PC-9 (cell line): ENCODE measurements at regions not wholly inside any gene's neighbourhood (a gene's known extent, or its start where the extent isn't known, plus 50 kb on each side); places are given as distances from the start of the nearest gene placed in this dataset.

Experiments used
- BruUV-seq: library from RNA; stranded (reverse); fragments of 400-500 nt; replicated peaks from 2 replicates; lab custom pipeline; 2021; lab: Mats Ljungman, UMichigan
- CTCF ChIA-PET: fragments of 300-600 bp; sonication (Branson Sonifier 250); formaldehyde crosslinking; loops from one replicate; lab custom pipeline; 2022; ENCODE audit warnings: antibody characterized with exemption; lab: Charles Lee
- POLR2A ChIA-PET: fragments of 300-600 bp; sonication (Branson Sonifier 250); formaldehyde crosslinking; loops from one replicate; lab custom pipeline; 2022; ENCODE audit warnings: antibody characterized with exemption; ENCODE audit not compliant: unreplicated experiment; lab: Charles Lee
- DNase-seq, 2 experiments: peaks; one replicate each; pipeline versions ENCODE4 v3.0.0 to v3.0.0-alpha.2; 2015 to 2022; ENCODE audit warnings: mixed read lengths in 1 of 2
- H2AFZ ChIP-seq: fragments of 200-600 bp; sonication (generic); 2 replicates; pipeline ENCODE4 v1.8.1; 2017; ENCODE audit warnings: antibody characterized with exemption
- H3F3A ChIP-seq: fragments of 200-600 bp; sonication (generic); 2 replicates; pipeline ENCODE4 v1.8.1; 2017; ENCODE audit warnings: antibody characterized with exemption, mild to moderate bottlenecking, low read depth; ENCODE audit not compliant: insufficient read depth
- H3K27ac ChIP-seq: fragments of 200-600 bp; sonication (generic); 2 replicates; pipeline ENCODE4 v1.6.1; 2016; ENCODE audit warnings: mixed run types
- H3K27me3 ChIP-seq: fragments of 200-600 bp; sonication (generic); 2 replicates; pipeline ENCODE4 v1.6.1; 2016; ENCODE audit warnings: low read depth, mixed run types; ENCODE audit not compliant: insufficient read depth
- H3K36me3 ChIP-seq: fragments of 200-600 bp; sonication (generic); 2 replicates; pipeline ENCODE4 v1.6.1; 2016; ENCODE audit warnings: low read depth, mixed run types
- H3K4me1 ChIP-seq: fragments of 200-600 bp; sonication (generic); replicated peaks from 2 replicates; pipeline ENCODE4 v1.6.1; 2016; ENCODE audit warnings: mixed run types; ENCODE audit not compliant: insufficient read depth
- H3K4me2 ChIP-seq: fragments of 200-600 bp; sonication (generic); 2 replicates; pipeline ENCODE4 v1.6.1; 2017; ENCODE audit warnings: mixed run types
- H3K4me3 ChIP-seq: fragments of 200-600 bp; sonication (generic); 2 replicates; pipeline ENCODE4 v1.6.1; 2016; ENCODE audit warnings: mixed run types
- H3K79me2 ChIP-seq: fragments of 200-600 bp; sonication (generic); 2 replicates; pipeline ENCODE4 v1.6.1; 2017; ENCODE audit warnings: low read depth, mixed run types
- H3K9me2 ChIP-seq: fragments of 200-600 bp; sonication (generic); 2 replicates; pipeline ENCODE4 v1.8.1; 2017; ENCODE audit warnings: mild to moderate bottlenecking; ENCODE audit not compliant: insufficient read depth
- H3K9me3 ChIP-seq: fragments of 200-600 bp; sonication (generic); 2 replicates; pipeline ENCODE4 v1.8.1; 2016; ENCODE audit warnings: low read depth; ENCODE audit not compliant: insufficient read depth
- H4K20me1 ChIP-seq: fragments of 200-600 bp; sonication (generic); 2 replicates; pipeline ENCODE4 v1.8.1; 2017; ENCODE audit not compliant: insufficient read depth
- CTCF ChIP-seq: fragments of 200-600 bp; sonication (generic); conservative IDR thresholded peaks from 2 replicates; pipeline ENCODE4 v1.6.1; 2017; ENCODE audit warnings: mixed run types, antibody characterized with exemption, mild to moderate bottlenecking, moderate library complexity
- EZH2 ChIP-seq: fragments of 200-600 bp; sonication (generic); IDR thresholded peaks from 2 replicates; pipeline ENCODE4 v1.8.0; 2017; ENCODE audit warnings: antibody characterized with exemption, low read depth
- intact Hi-C: fragments of 100-400 bp; cut with micrococcal nuclease; formaldehyde crosslinking; loops from one replicate; pipeline ENCODE4 v1.10.0; 2022; ENCODE audit not compliant: unreplicated experiment

GRCh38 chr14:88128816-88129215, 123.9 kb downstream of the GPR65 start:
- Histone ChIP-seq H3K4me3 (no peak overlapping the region), H3K79me2 (no peaks in the 10 kb centered on the region), H3F3A (no peaks in the 10 kb centered on the region), H4K20me1 (no peaks in the 10 kb centered on the region), H3K9me3 (no peaks in the 10 kb centered on the region), H3K36me3 (no peaks in the 10 kb centered on the region), H3K9me2 (no peaks in the 10 kb centered on the region), H3K27me3 (no peaks in the 10 kb centered on the region), H3K4me1 (peaks cover 17% of the 10 kb centered on the region; the same call in 1 of the 2 replicates), H3K27ac (0 out of 2 replicates have a peak overlapping the region, but pooled peaks have one; percentile 54), H3K4me2 (no peak overlapping the region), H2AFZ (no peak overlapping the region)
- DNase-seq = no peak
- TF ChIP-seq CTCF (no peak), EZH2 (no peak)
- intact Hi-C loops = no loop called here
- ChIA-PET CTCF (no interaction called here), POLR2A (no interaction called here)
- BruUV-seq = no TSS peak

GRCh38 chr14:88129306-88130056, 124.5 kb downstream of the GPR65 start:
- intact Hi-C loops = no loop called here
- no peaks in the 10 kb centered on the region for H3K9me3 ChIP-seq

GRCh38 chr14:88130057-88130432, 125.1 kb downstream of the GPR65 start:
- no peak for DNase-seq
- TF ChIP-seq CTCF (no peak), EZH2 (no peak)
- no peaks in the 10 kb centered on the region for H3K79me2 ChIP-seq
- BruUV-seq = no TSS peak
- no peaks in the 10 kb centered on the region for H3K27me3 ChIP-seq
- H4K20me1 ChIP-seq = no peaks in the 10 kb centered on the region
- H3K4me3 ChIP-seq = no peak overlapping the region
- H3K4me2 ChIP-seq = 0 out of 2 replicates have a peak overlapping the region, but pooled peaks have one; percentile 13
- no peaks in the 10 kb centered on the region for H3F3A ChIP-seq
- intact Hi-C loops = no loop called here
- no peaks in the 10 kb centered on the region for H3K9me2 ChIP-seq
- ChIA-PET POLR2A (no interaction called here), CTCF (no interaction called here)
- H2AFZ ChIP-seq = no peak overlapping the region
- H3K27ac ChIP-seq = peak overlapping the region; percentile 54
- H3K36me3 ChIP-seq = no peaks in the 10 kb centered on the region
- no peaks in the 10 kb centered on the region for H3K9me3 ChIP-seq
- H3K4me1 ChIP-seq = peaks cover 17% of the 10 kb centered on the region; the same call in 1 of the 2 replicates

More at GRCh38 chr14:88129306-88130056, 124.5 kb downstream of the GPR65 start:
- no peaks in the 10 kb centered on the region for H4K20me1 ChIP-seq
- TF ChIP-seq CTCF = no peak
- no peak for TF ChIP-seq EZH2
- no peak overlapping the region for H2AFZ ChIP-seq
- no TSS peak for BruUV-seq
- H3K79me2 ChIP-seq = no peaks in the 10 kb centered on the region
- ChIA-PET CTCF (no interaction called here), POLR2A (no interaction called here)
- H3K9me2 ChIP-seq = no peaks in the 10 kb centered on the region
- H3K27me3 ChIP-seq = no peaks in the 10 kb centered on the region
- H3K36me3 ChIP-seq = no peaks in the 10 kb centered on the region
- 0 out of 2 replicates have a peak overlapping the region, but pooled peaks have one; percentile 13 for H3K4me2 ChIP-seq
- peaks cover 17% of the 10 kb centered on the region; the same call in 1 of the 2 replicates for H3K4me1 ChIP-seq
- H3K27ac ChIP-seq = peak overlapping the region; percentile 54
- no peak for DNase-seq
- H3F3A ChIP-seq = no peaks in the 10 kb centered on the region
- no peak overlapping the region for H3K4me3 ChIP-seq
